Suprapubic skin (tissue), 4 donors: ENCODE measurements at regions not wholly inside any gene's neighbourhood (a gene's known extent, or its start where the extent isn't known, plus 50 kb on each side); places are given as distances from the start of the nearest gene placed in this dataset.

ENCODE experiments used
- CTCF ChIP-seq, 2 donors: fragments of 200-600 bp in 1 of 2; fragments of 450-650 bp in 1 of 2; sonication (generic) in 1 of 2; IDR thresholded peaks; one replicate each; pipeline ENCODE4 v1.5.1; 2016 to 2019; ENCODE audit warnings: antibody characterized with exemption in 2 of 2, mild to moderate bottlenecking in 1 of 2, moderate library complexity in 1 of 2
- EP300 ChIP-seq: sonication (generic); formaldehyde crosslinking; IDR thresholded peaks from one replicate; pipeline ENCODE4 v1.6.1; 2017; ENCODE audit warnings: antibody characterized with exemption
- POLR2A ChIP-seq, 2 donors: fragments of 450-650 bp; IDR thresholded peaks; one replicate each; pipeline ENCODE4 v1.6.1; 2017; ENCODE audit warnings: antibody characterized with exemption in 2 of 2, mild to moderate bottlenecking in 2 of 2, moderate library complexity in 2 of 2
- POLR2AphosphoS5 ChIP-seq, 3 donors: sonication (generic); formaldehyde crosslinking; IDR thresholded peaks; one replicate each; pipeline ENCODE4 v1.6.1; 2017; ENCODE audit warnings: antibody characterized with exemption in 3 of 3

DNA sequence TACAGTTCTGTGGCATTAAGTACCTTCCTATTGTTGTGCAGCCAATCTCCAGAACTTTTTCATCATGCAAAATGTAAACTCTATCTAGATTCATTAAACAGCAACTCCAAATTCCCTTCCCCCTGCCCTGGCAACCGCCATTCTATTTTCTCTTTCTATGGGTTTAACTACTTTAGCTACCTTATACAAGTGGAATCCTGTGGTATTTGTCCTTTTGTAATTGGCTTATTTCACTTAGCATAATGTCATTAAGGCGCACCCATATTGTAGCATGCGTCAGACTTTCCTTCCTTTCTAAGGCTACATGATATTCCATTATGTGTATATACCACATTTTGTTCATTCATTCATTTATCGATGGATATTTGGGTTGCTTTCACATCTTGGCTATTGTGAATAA is 142.4 kb downstream of the CAAP1 start:
- TF ChIP-seq EP300 (no peak), CTCF (IDR thresholded peaks at IDR 0.05) (no peak), POLR2A (IDR thresholded peaks at IDR 0.05) (no peak), POLR2AphosphoS5 (IDR thresholded peaks at IDR 0.05) (no peak)
